ENCODE measurements at regions not wholly inside any gene's neighbourhood (a gene's known extent, or its start where the extent isn't known, plus 50 kb on each side); places are given as distances from the start of the nearest gene placed in this dataset.

DNA sequence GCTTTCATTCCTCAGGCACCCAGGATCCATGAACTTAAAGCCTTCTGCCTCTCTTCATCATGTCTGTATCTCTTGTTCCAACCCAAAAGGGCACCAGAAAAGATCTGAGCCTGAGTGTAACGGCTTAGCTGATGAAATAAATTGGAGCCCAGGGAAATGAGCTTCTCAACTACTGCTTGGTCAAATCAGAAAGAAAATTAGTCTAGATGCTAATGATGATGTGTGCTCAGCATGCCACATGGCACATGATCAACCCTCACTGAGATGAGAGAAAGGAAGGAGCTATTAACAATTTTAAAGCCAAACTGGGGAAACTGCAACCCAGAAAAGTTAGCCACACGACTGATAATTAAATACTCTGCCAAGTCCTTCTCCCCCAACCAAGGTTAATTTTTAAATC lies 325.7 kb downstream of the CNTN3 start:
- intact Hi-C loops (cut with micrococcal nuclease) = no loop called here
- H3K27ac ChIP-seq (ENCODE audit: low read depth in 1 of 2, low read length in 2 of 2) = no peak overlapping the region
- TF ChIP-seq CTCF (IDR thresholded peaks at IDR 0.05) = no peak
- peaks cover 0 to 5% of the 10 kb centered on the region in 2 donors for H3K9me3 ChIP-seq (replicated peaks in 1 of 2; ENCODE audit: control insufficient read depth in 1 of 2, insufficient read depth in 1 of 2, low read length in 2 of 2)
- no peak overlapping the region for H3K4me3 Mint-ChIP-seq
- no peaks in the 10 kb centered on the region for H3K4me1 ChIP-seq (ENCODE audit: control insufficient read depth in 1 of 2, insufficient read depth in 2 of 2, low read length in 2 of 2)
- no peak overlapping the region for H3K4me2 ChIP-seq (replicated peaks; ENCODE audit: extremely low read depth, low read length, poor library complexity, severe bottlenecking)
- no peaks in the 10 kb centered on the region for H3K36me3 ChIP-seq (replicated peaks in 1 of 2; ENCODE audit: control insufficient read depth in 1 of 2, insufficient read depth in 2 of 2, low read length in 2 of 2)
- no peak for DNase-seq
- H3K79me2 ChIP-seq (ENCODE audit: insufficient read depth, low read length) = no peaks in the 10 kb centered on the region
- no CpG with 5 or more reads among the region's 2 CpGs for WGBS (ENCODE audit: insufficient coverage)
- H3K9me3 Mint-ChIP-seq = peaks cover 0 to 3% (median 2%) of the 10 kb centered on the region in 7 donors
- no peaks in the 10 kb centered on the region for H3K36me3 Mint-ChIP-seq
- H3K4me3 ChIP-seq (replicated peaks in 1 of 3; ENCODE audit: low read depth in 2 of 3, low read length in 3 of 3) = no peak overlapping the region
- H3K27me3 Mint-ChIP-seq (ENCODE audit: low read depth in 3 of 3) = peaks cover 0 to 1% (median 0%) of the 10 kb centered on the region in 3 donors
- no peak overlapping the region for H3K9ac ChIP-seq (ENCODE audit: insufficient read depth, low read length, poor library complexity, severe bottlenecking)
- H3K27me3 ChIP-seq (ENCODE audit: control insufficient read depth in 2 of 2, insufficient read depth in 2 of 2, low read length in 2 of 2) = no peaks in the 10 kb centered on the region
- H2AFZ ChIP-seq (ENCODE audit: insufficient read depth, low read depth, low read length, poor library complexity, severe bottlenecking) = no peak overlapping the region
- no peak overlapping the region for H3K27ac Mint-ChIP-seq
- no peaks in the 10 kb centered on the region for H4K20me1 ChIP-seq (ENCODE audit: insufficient read depth, low read length)
- no peaks in the 10 kb centered on the region for H3K4me1 Mint-ChIP-seq

GRCh38 chr3:74287557-74287956 lies 326.9 kb downstream of the CNTN3 start:
- H4K20me1 ChIP-seq (ENCODE audit: insufficient read depth, low read length) = no peaks in the 10 kb centered on the region
- no peak overlapping the region for H3K27ac ChIP-seq (ENCODE audit: low read depth in 1 of 2, low read length in 2 of 2)
- Mint-ChIP-seq H3K27ac (no peak overlapping the region), H3K27me3 (ENCODE audit: low read depth in 3 of 3) (no peaks in the 10 kb centered on the region), H3K4me1 (no peaks in the 10 kb centered on the region), H3K36me3 (no peaks in the 10 kb centered on the region), H3K4me3 (no peak overlapping the region), H3K9me3 (peaks cover 0 to 3% (median 2%) of the 10 kb centered on the region in 7 donors)
- H3K9ac ChIP-seq (ENCODE audit: insufficient read depth, low read length, poor library complexity, severe bottlenecking) = no peak overlapping the region
- DNase-seq = no peak
- H2AFZ ChIP-seq (ENCODE audit: insufficient read depth, low read depth, low read length, poor library complexity, severe bottlenecking) = no peak overlapping the region
- H3K27me3 ChIP-seq (ENCODE audit: control insufficient read depth in 2 of 2, insufficient read depth in 2 of 2, low read length in 2 of 2) = no peaks in the 10 kb centered on the region
- H3K9me3 ChIP-seq (replicated peaks in 1 of 2; ENCODE audit: control insufficient read depth in 1 of 2, insufficient read depth in 1 of 2, low read length in 2 of 2) = no peaks in the 10 kb centered on the region
- no peak overlapping the region for H3K4me3 ChIP-seq (replicated peaks in 1 of 3; ENCODE audit: low read depth in 2 of 3, low read length in 3 of 3)
- no peaks in the 10 kb centered on the region for H3K4me1 ChIP-seq (ENCODE audit: control insufficient read depth in 1 of 2, insufficient read depth in 2 of 2, low read length in 2 of 2)
- no peaks in the 10 kb centered on the region for H3K36me3 ChIP-seq (replicated peaks in 1 of 2; ENCODE audit: control insufficient read depth in 1 of 2, insufficient read depth in 2 of 2, low read length in 2 of 2)
- H3K79me2 ChIP-seq (ENCODE audit: insufficient read depth, low read length) = no peaks in the 10 kb centered on the region
- WGBS (ENCODE audit: insufficient coverage) = no CpG with 5 or more reads among the region's 1 CpG
- H3K4me2 ChIP-seq (replicated peaks; ENCODE audit: extremely low read depth, low read length, poor library complexity, severe bottlenecking) = no peak overlapping the region
- intact Hi-C loops (cut with micrococcal nuclease) = no loop called here
- TF ChIP-seq CTCF (IDR thresholded peaks at IDR 0.05) = no peak

All from CD14-positive monocyte (primary cell).